Fibroblast of lung (primary cell): ENCODE measurements at regions not wholly inside any gene's neighbourhood (a gene's known extent, or its start where the extent isn't known, plus 50 kb on each side); places are given as distances from the start of the nearest gene placed in this dataset.

Experiments
- DNase-seq, 2 donors: peaks; one replicate each; pipeline versions ENCODE4 v3.0.0 to v3.0.0-alpha.2; 2010; ENCODE audit warnings: low read depth in 2 of 2
- H2AFZ ChIP-seq: 2 replicates; pipeline ENCODE4 v1.5.1; 2012; ENCODE audit warnings: low read length, control low read depth, inconsistent platforms
- H3K27ac ChIP-seq: 2 replicates; pipeline ENCODE4 v1.5.1; 2011; ENCODE audit warnings: low read length, control low read depth; ENCODE audit not compliant: insufficient read depth
- H3K27me3 ChIP-seq: 2 replicates; pipeline ENCODE4 v1.5.1; 2011; ENCODE audit warnings: mild to moderate bottlenecking, low read length; ENCODE audit not compliant: control insufficient read depth, insufficient read depth
- H3K36me3 ChIP-seq: 2 replicates; pipeline ENCODE4 v1.5.1; 2011; ENCODE audit warnings: low read length; ENCODE audit not compliant: control insufficient read depth, insufficient read depth
- H3K4me1 ChIP-seq: 2 replicates; pipeline ENCODE4 v1.5.1; 2011; ENCODE audit warnings: low read length; ENCODE audit not compliant: control insufficient read depth, insufficient read depth; ENCODE audit errors: extremely low read depth
- H3K4me2 ChIP-seq: 2 replicates; pipeline ENCODE4 v1.5.1; 2011; ENCODE audit warnings: low read length, control low read depth; ENCODE audit not compliant: insufficient read depth; ENCODE audit errors: extremely low read depth
- H3K4me3 ChIP-seq, 4 experiments: fragments of 200-600 bp in 1 of 4; sonication (generic) in 1 of 4; replicated peaks in 1 of 4; 2 replicates each; pipeline ENCODE4 v1.5.1; 2011 to 2016; ENCODE audit warnings: low read length in 4 of 4, low read depth in 3 of 4, mild to moderate bottlenecking in 3 of 4, control low read depth in 2 of 4, inconsistent platforms in 1 of 4, mixed read lengths in 1 of 4; ENCODE audit not compliant: insufficient read depth in 1 of 4; ENCODE audit errors: control extremely low read depth in 1 of 4
- H3K79me2 ChIP-seq: 2 replicates; pipeline ENCODE4 v1.5.1; 2012; ENCODE audit warnings: mild to moderate bottlenecking, low read length, inconsistent platforms; ENCODE audit not compliant: control insufficient read depth, insufficient read depth
- H3K9ac ChIP-seq: 2 replicates; pipeline ENCODE4 v1.5.1; 2011; ENCODE audit warnings: mild to moderate bottlenecking, low read length, control low read depth; ENCODE audit not compliant: insufficient read depth
- H3K9me3 ChIP-seq: 2 replicates; pipeline ENCODE4 v1.5.1; 2012; ENCODE audit warnings: low read depth, low read length; ENCODE audit not compliant: control insufficient read depth, insufficient read depth
- H4K20me1 ChIP-seq: 2 replicates; pipeline ENCODE4 v1.5.1; 2011; ENCODE audit warnings: low read length; ENCODE audit not compliant: control insufficient read depth, insufficient read depth; ENCODE audit errors: extremely low read depth
- CTCF ChIP-seq, 2 donors: IDR thresholded peaks in 1 of 2; conservative IDR thresholded peaks in 1 of 2; 1 replicate in 1 of 2; 2 replicates in 1 of 2; pipeline ENCODE4 v1.5.1; 2011 to 2012; ENCODE audit warnings: low read length in 2 of 2, control low read depth in 1 of 2, inconsistent platforms in 1 of 2, low read depth in 1 of 2, mild to moderate bottlenecking in 1 of 2
- EZH2 ChIP-seq: IDR thresholded peaks from 2 replicates; pipeline ENCODE4 v1.5.1; 2012; ENCODE audit warnings: low read length, control low read depth, mild to moderate bottlenecking; ENCODE audit errors: missing control alignments

GRCh38 chr1:238639861-238640260 lies 746.5 kb upstream of the CHRM3 start:
- Histone ChIP-seq H4K20me1 (no peaks in the 10 kb centered on the region), H3K4me2 (no peak overlapping the region), H3K27ac (no peak overlapping the region), H3K4me3 (no peak overlapping the region), H3K4me1 (no peaks in the 10 kb centered on the region), H3K9ac (no peak overlapping the region), H3K9me3 (no peaks in the 10 kb centered on the region), H2AFZ (no peak overlapping the region), H3K79me2 (no peaks in the 10 kb centered on the region), H3K36me3 (no peaks in the 10 kb centered on the region), H3K27me3 (no peaks in the 10 kb centered on the region)
- TF ChIP-seq EZH2 (no peak), CTCF (conservative IDR thresholded peaks at IDR 0.05 in 1 of 2, IDR thresholded peaks at IDR 0.05 in 1 of 2; ENCODE audit: low read depth in 1 of 2, low read length in 2 of 2) (no peak)
- no peak for DNase-seq

- H3K36me3 ChIP-seq = no peaks in the 10 kb centered on the region
- no peaks in the 10 kb centered on the region for H3K4me1 ChIP-seq
- no peak overlapping the region for H3K4me2 ChIP-seq
- TF ChIP-seq EZH2 (no peak), CTCF (conservative IDR thresholded peaks at IDR 0.05 in 1 of 2, IDR thresholded peaks at IDR 0.05 in 1 of 2; ENCODE audit: low read depth in 1 of 2, low read length in 2 of 2) (no peak)
- H4K20me1 ChIP-seq = no peaks in the 10 kb centered on the region
- H3K27ac ChIP-seq = no peak overlapping the region
- H3K27me3 ChIP-seq = no peaks in the 10 kb centered on the region
- no peak overlapping the region for H3K4me3 ChIP-seq
- DNase-seq = peak in 1 of 2 donors; percentile 25
- H2AFZ ChIP-seq = no peak overlapping the region
- H3K79me2 ChIP-seq = no peaks in the 10 kb centered on the region
- no peaks in the 10 kb centered on the region for H3K9me3 ChIP-seq
- H3K9ac ChIP-seq = no peak overlapping the region
Observed at GRCh38 chr1:238628110-238628509, 737.4 kb upstream of the ZP4 start.

GRCh38 chr1:238624776-238625175 lies 734.1 kb upstream of the ZP4 start:
- no peak for TF ChIP-seq CTCF (conservative IDR thresholded peaks at IDR 0.05 in 1 of 2, IDR thresholded peaks at IDR 0.05 in 1 of 2; ENCODE audit: low read depth in 1 of 2, low read length in 2 of 2)
- no peak for TF ChIP-seq EZH2
- no peak overlapping the region for H3K9ac ChIP-seq
- H2AFZ ChIP-seq = no peak overlapping the region

More at GRCh38 chr1:238624776-238625175, 734.1 kb upstream of the ZP4 start:
- no peak overlapping the region for H3K4me2 ChIP-seq
- no peaks in the 10 kb centered on the region for H3K36me3 ChIP-seq
- H3K27me3 ChIP-seq = no peaks in the 10 kb centered on the region
- no peaks in the 10 kb centered on the region for H3K4me1 ChIP-seq
- H3K9me3 ChIP-seq = no peaks in the 10 kb centered on the region
- no peaks in the 10 kb centered on the region for H4K20me1 ChIP-seq
- no peaks in the 10 kb centered on the region for H3K79me2 ChIP-seq
- no peak overlapping the region for H3K27ac ChIP-seq
- DNase-seq = peak in 1 of 2 donors; percentile 26
- H3K4me3 ChIP-seq = no peak overlapping the region
